ENCODE measurements at regions not wholly inside any gene's neighbourhood (a gene's known extent, or its start where the extent isn't known, plus 50 kb on each side); places are given as distances from the start of the nearest gene placed in this dataset.
"Not testable (repeated sequence)": the region's sequence is repeated elsewhere in the genome, so short reads cannot be mapped to it uniquely, and the experiment has no call there.

GRCh38 chr1:166507347-166507746 lies 331.9 kb upstream of the POGK start:
- no peak for ATAC-seq

GRCh38 chr1:166511761-166512160 lies 327.5 kb upstream of the POGK start:
- peak; percentile 65 for ATAC-seq

GRCh38 chr1:166514067-166514466 lies 325.2 kb upstream of the POGK start:
- no peak for ATAC-seq

GRCh38 chr1:166527752-166528151 lies 311.5 kb upstream of the POGK start:
- ATAC-seq = no peak

- no peak for ATAC-seq
These were observed 300.6 kb upstream of the POGK start for GRCh38 chr1:166538646-166539045.

- ATAC-seq = no peak
These were observed 295.2 kb upstream of the POGK start for GRCh38 chr1:166544036-166544435.

GRCh38 chr1:166544561-166544960 lies 294.7 kb upstream of the POGK start:
- no peak for ATAC-seq

- no peak for ATAC-seq
These were observed 286.6 kb upstream of the POGK start for GRCh38 chr1:166552706-166553105.

- no peak for ATAC-seq
These were observed 268.3 kb upstream of the POGK start for GRCh38 chr1:166570954-166571353.

GRCh38 chr1:166573199-166573598 lies 266.1 kb upstream of the POGK start:
- ATAC-seq = no peak

- no peak for ATAC-seq
These were observed 259.4 kb upstream of the POGK start for GRCh38 chr1:166579557-166580501.

GRCh38 chr1:166588741-166589140 lies 250.5 kb upstream of the POGK start:
- no peak for ATAC-seq

- no peak for ATAC-seq
These were observed 249.1 kb upstream of the POGK start for GRCh38 chr1:166590161-166590560.

- ATAC-seq = no peak
These were observed 244.6 kb upstream of the POGK start for GRCh38 chr1:166594646-166595045.

- ATAC-seq = peak; percentile 61
These were observed 241.8 kb upstream of the POGK start for GRCh38 chr1:166597516-166597915.

GRCh38 chr1:166600574-166600973 lies 238.7 kb upstream of the POGK start:
- no peak for ATAC-seq

GRCh38 chr1:166601650-166602278 lies 237.5 kb upstream of the POGK start:
- ATAC-seq = peak; percentile 54

GRCh38 chr1:166602801-166603200 lies 236.5 kb upstream of the POGK start:
- not testable (repeated sequence) for ATAC-seq

- peak; percentile 98 for ATAC-seq
These were observed 236.0 kb upstream of the POGK start for GRCh38 chr1:166603296-166603695.

GRCh38 chr1:166605137-166605536 lies 234.1 kb upstream of the POGK start:
- ATAC-seq = no peak

- ATAC-seq = no peak
These were observed 226.4 kb upstream of the POGK start for GRCh38 chr1:166612886-166613285.

- ATAC-seq = no peak
These were observed 223.1 kb upstream of the POGK start for GRCh38 chr1:166616206-166616605.

- ATAC-seq = no peak
These were observed 212.6 kb upstream of the POGK start for GRCh38 chr1:166626711-166627110.

GRCh38 chr1:166627558-166627957 lies 211.7 kb upstream of the POGK start:
- ATAC-seq = no peak
